SK-N-MC (cell line): ENCODE measurements at regions not wholly inside any gene's neighbourhood (a gene's known extent, or its start where the extent isn't known, plus 50 kb on each side); places are given as distances from the start of the nearest gene placed in this dataset.
"Not testable (repeated sequence)": the region's sequence is repeated elsewhere in the genome, so short reads cannot be mapped to it uniquely, and the experiment has no call there.

Experiments used
- DNase-seq: peaks from one replicate; pipeline ENCODE4 v3.0.0-alpha.2; 2011; ENCODE audit warnings: low read depth, low spot score
- H3K27ac ChIP-seq: fragments of 200-600 bp; sonication (generic); 2 replicates; pipeline ENCODE4 v1.5.1; 2016; ENCODE audit warnings: mixed run types
- H3K36me3 ChIP-seq: fragments of 200-600 bp; sonication (generic); 2 replicates; pipeline ENCODE4 v1.6.1; 2017; ENCODE audit warnings: antibody characterized with exemption, low read length, mixed read lengths; ENCODE audit not compliant: insufficient read depth
- H3K4me3 ChIP-seq: fragments of 200-600 bp; sonication (generic); 2 replicates; pipeline ENCODE4 v1.5.1; 2016
- H3K9ac ChIP-seq: fragments of 200-600 bp; sonication (generic); 2 replicates; pipeline ENCODE4 v1.8.0; 2017; ENCODE audit warnings: mixed run types, mixed read lengths; ENCODE audit not compliant: insufficient read length
- H3K9me3 ChIP-seq: fragments of 200-600 bp; sonication (generic); 2 replicates; pipeline ENCODE4 v1.6.1; 2017; ENCODE audit warnings: low read depth, mild to moderate bottlenecking, antibody characterized with exemption, low read length, moderate library complexity, mixed read lengths
- EZH2 ChIP-seq: fragments of 200-600 bp; sonication (generic); IDR thresholded peaks from one replicate; pipeline ENCODE4 v1.6.1; 2017; ENCODE audit warnings: antibody characterized with exemption
- FOXP2 ChIP-seq: optimal IDR thresholded peaks from 2 replicates; pipeline ENCODE3; 2011; ENCODE audit warnings: mild to moderate bottlenecking, moderate library complexity; ENCODE audit not compliant: insufficient read depth; ENCODE audit errors: extremely low read length, control extremely low read depth
- POLR2AphosphoS5 ChIP-seq: IDR thresholded peaks from 2 replicates; pipeline ENCODE4 v1.6.1; 2012; ENCODE audit warnings: mild to moderate bottlenecking, low read depth, low read length, borderline replicate concordance

- no peaks in the 10 kb centered on the region for H3K36me3 ChIP-seq
Measured at GRCh38 chr14:29982171-29982570, 54.5 kb upstream of the PRKD1 start.

DNA sequence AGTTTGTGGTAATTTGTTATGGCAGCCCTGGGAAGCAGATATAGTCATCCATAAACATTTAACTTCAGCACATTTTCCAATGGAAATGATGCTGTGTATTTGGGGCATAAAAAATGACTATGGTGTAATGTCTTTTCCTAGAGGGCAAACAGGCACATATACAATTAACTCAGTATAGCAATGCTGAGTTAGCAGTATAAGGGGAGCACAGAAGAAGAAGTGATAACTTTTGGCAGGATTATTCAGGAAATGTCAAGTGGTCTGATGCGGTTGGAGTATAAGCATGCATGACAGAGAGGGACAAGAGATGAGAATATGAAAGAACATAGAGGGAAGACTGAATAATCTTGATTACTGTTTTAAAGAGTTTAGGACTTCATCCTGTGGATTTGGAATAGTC, 55.3 kb upstream of the PRKD1 start:
- Histone ChIP-seq H3K9ac (no peak overlapping the region), H3K9me3 (no peaks in the 10 kb centered on the region), H3K4me3 (0 out of 2 replicates have a peak overlapping the region, but pooled peaks have one; percentile 19), H3K36me3 (no peaks in the 10 kb centered on the region), H3K27ac (peak overlapping the region; percentile 40; the same call in 1 of the 2 replicates)
- TF ChIP-seq EZH2 (no peak), POLR2AphosphoS5 (no peak), FOXP2 (no peak)
- peak; percentile 44 for DNase-seq

More at GRCh38 chr14:29982171-29982570, 54.5 kb upstream of the PRKD1 start:
- no peaks in the 10 kb centered on the region for H3K9me3 ChIP-seq
- no peak overlapping the region for H3K27ac ChIP-seq
- no peak overlapping the region for H3K9ac ChIP-seq
- TF ChIP-seq EZH2 (no peak), FOXP2 (no peak), POLR2AphosphoS5 (no peak)
- no peak for DNase-seq
- no peak overlapping the region for H3K4me3 ChIP-seq

GRCh38 chr14:29990344-29990857, 62.8 kb upstream of the PRKD1 start:
- not testable (repeated sequence) for H3K9me3 ChIP-seq, H3K9ac ChIP-seq, H3K36me3 ChIP-seq, H3K4me3 ChIP-seq, DNase-seq, H3K27ac ChIP-seq

- H3K27ac ChIP-seq: no peak overlapping the region
- H3K9me3 ChIP-seq: no peaks in the 10 kb centered on the region
- DNase-seq: no peak
- no peaks in the 10 kb centered on the region for H3K36me3 ChIP-seq
- TF ChIP-seq EZH2 (no peak), POLR2AphosphoS5 (no peak), FOXP2 (no peak)
- no peak overlapping the region for H3K4me3 ChIP-seq
- no peak overlapping the region for H3K9ac ChIP-seq
Measured at GRCh38 chr14:29990993-29991392, 63.3 kb upstream of the PRKD1 start.

GRCh38 chr14:29993143-29993542, 65.5 kb upstream of the PRKD1 start:
- TF ChIP-seq POLR2AphosphoS5: no peak
- TF ChIP-seq EZH2: no peak
- no peak for TF ChIP-seq FOXP2
- Histone ChIP-seq H3K9me3 (no peaks in the 10 kb centered on the region), H3K4me3 (no peak overlapping the region), H3K9ac (no peak overlapping the region), H3K36me3 (no peaks in the 10 kb centered on the region), H3K27ac (no peak overlapping the region)
- no peak for DNase-seq

- no peak overlapping the region for H3K27ac ChIP-seq
- H3K36me3 ChIP-seq: no peaks in the 10 kb centered on the region
- H3K9ac ChIP-seq: no peak overlapping the region
- H3K9me3 ChIP-seq: no peaks in the 10 kb centered on the region
- no peak for TF ChIP-seq POLR2AphosphoS5
- TF ChIP-seq EZH2: no peak
- TF ChIP-seq FOXP2: no peak
- no peak for DNase-seq
- H3K4me3 ChIP-seq: no peak overlapping the region
Measured at GRCh38 chr14:29999013-29999539, 71.4 kb upstream of the PRKD1 start.

GRCh38 chr14:30002859-30003258, 75.2 kb upstream of the PRKD1 start:
- Histone ChIP-seq H3K27ac (no peak overlapping the region), H3K9me3 (no peaks in the 10 kb centered on the region), H3K4me3 (no peak overlapping the region), H3K36me3 (no peaks in the 10 kb centered on the region), H3K9ac (no peak overlapping the region)
- DNase-seq: no peak
- no peak for TF ChIP-seq POLR2AphosphoS5
- no peak for TF ChIP-seq FOXP2
- TF ChIP-seq EZH2: no peak

DNA sequence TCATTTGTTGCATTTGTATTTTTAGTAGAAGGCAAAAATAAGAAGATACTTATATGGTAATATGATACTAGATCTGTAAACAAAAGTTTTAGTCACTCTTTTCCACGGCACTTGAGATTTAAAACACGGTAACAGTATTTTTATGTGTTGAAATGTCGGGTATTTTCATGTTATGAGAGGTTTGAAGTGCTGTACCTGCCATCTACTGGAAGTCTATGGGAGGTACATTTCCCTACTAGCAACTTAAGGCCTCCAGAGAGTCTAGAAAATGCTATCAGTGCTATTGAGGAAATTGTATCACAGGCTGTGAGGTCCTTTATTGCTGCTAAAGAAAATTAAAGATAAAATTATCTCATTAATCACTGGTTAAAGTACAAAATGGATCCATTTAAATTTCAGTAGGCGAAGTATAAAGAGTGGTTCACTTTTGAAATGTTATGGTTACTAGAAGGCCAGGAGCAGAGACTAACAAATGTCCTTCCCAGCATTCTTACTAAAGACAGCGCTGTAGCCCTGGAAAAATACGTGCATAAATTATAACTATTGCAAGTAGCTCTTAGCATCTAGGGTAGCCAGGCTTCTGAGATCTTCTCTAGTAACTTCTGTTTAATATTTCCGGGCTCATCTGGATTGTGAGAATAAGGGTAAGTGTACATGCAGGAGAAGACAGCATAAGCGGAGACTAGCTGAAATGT, 77.6 kb upstream of the PRKD1 start:
- no peaks in the 10 kb centered on the region for H3K36me3 ChIP-seq
- TF ChIP-seq POLR2AphosphoS5 (no peak), EZH2 (no peak), FOXP2 (no peak)
- peak; percentile 39 for DNase-seq
- H3K9ac ChIP-seq: peak overlapping the region; percentile 2
- no peaks in the 10 kb centered on the region for H3K9me3 ChIP-seq
- 0 out of 2 replicates have a peak overlapping the region, but pooled peaks have one; percentile 14 for H3K27ac ChIP-seq
- H3K4me3 ChIP-seq: peak overlapping the region; percentile 69
